GM12873 (cell line): ENCODE measurements at regions not wholly inside any gene's neighbourhood (a gene's known extent, or its start where the extent isn't known, plus 50 kb on each side); places are given as distances from the start of the nearest gene placed in this dataset.

Experiments
- CTCF ChIP-seq: IDR thresholded peaks from 2 replicates; pipeline ENCODE4 v1.5.1; 2012; ENCODE audit warnings: low read depth, mild to moderate bottlenecking, moderate library complexity, low read length, control low read depth; ENCODE audit not compliant: insufficient read depth; ENCODE audit errors: missing control alignments

GRCh38 chr4:10283761-10284160 lies 167.2 kb upstream of the WDR1 start:
- no peak for TF ChIP-seq CTCF

GRCh38 chr4:10281996-10282395 lies 165.4 kb upstream of the WDR1 start:
- no peak for TF ChIP-seq CTCF

GRCh38 chr4:10279261-10279660 lies 162.7 kb upstream of the WDR1 start:
- TF ChIP-seq CTCF = no peak

- TF ChIP-seq CTCF = no peak
Measured at GRCh38 chr4:10278071-10278470, 161.5 kb upstream of the WDR1 start.

GRCh38 chr4:10276152-10276551 lies 159.6 kb upstream of the WDR1 start:
- no peak for TF ChIP-seq CTCF

- TF ChIP-seq CTCF = no peak
Measured at GRCh38 chr4:10275696-10276095, 159.1 kb upstream of the WDR1 start.

- no peak for TF ChIP-seq CTCF
Measured at GRCh38 chr4:10273030-10273429, 156.4 kb upstream of the WDR1 start.
